GM19025 (cell line): ENCODE measurements at regions not wholly inside any gene's neighbourhood (a gene's known extent, or its start where the extent isn't known, plus 50 kb on each side); places are given as distances from the start of the nearest gene placed in this dataset.

ENCODE experiments used
- ATAC-seq: cut with Tn5 transposase; IDR thresholded peaks from one replicate; pipeline ENCODE4 v1.9.1; 2021; ENCODE audit warnings: mild to moderate bottlenecking, low read depth, moderate library complexity; ENCODE audit not compliant: unreplicated experiment

GRCh38 chr13:50585674-50586413 lies 257.6 kb downstream of the DLEU7 start:
- no peak for ATAC-seq

GRCh38 chr13:50586414-50587083 lies 256.9 kb downstream of the DLEU7 start:
- no peak for ATAC-seq

GRCh38 chr13:50587115-50587514 lies 256.4 kb downstream of the DLEU7 start:
- no peak for ATAC-seq

GRCh38 chr13:50587645-50588373 lies 255.7 kb downstream of the DLEU7 start:
- no peak for ATAC-seq

- ATAC-seq = no peak
Measured at GRCh38 chr13:50588491-50589130, 254.9 kb downstream of the DLEU7 start.

- ATAC-seq = no peak
Measured at GRCh38 chr13:50589139-50589538, 254.4 kb downstream of the DLEU7 start.

- no peak for ATAC-seq
Measured at GRCh38 chr13:50589651-50590054, 253.8 kb downstream of the DLEU7 start.

GRCh38 chr13:50592412-50593155 lies 250.9 kb downstream of the DLEU7 start:
- no peak for ATAC-seq

GRCh38 chr13:50593207-50593606 lies 250.3 kb downstream of the DLEU7 start:
- ATAC-seq = no peak

- peak; percentile 88 for ATAC-seq
Measured at GRCh38 chr13:50594276-50595051, 249.0 kb downstream of the DLEU7 start.

GRCh38 chr13:50595196-50595595 lies 248.3 kb downstream of the DLEU7 start:
- no peak for ATAC-seq

GRCh38 chr13:50596156-50596555 lies 247.3 kb downstream of the DLEU7 start:
- ATAC-seq = no peak

GRCh38 chr13:50596776-50597203 lies 246.7 kb downstream of the DLEU7 start:
- no peak for ATAC-seq

- peak; percentile 29 for ATAC-seq
Measured at GRCh38 chr13:50598338-50598737, 245.2 kb downstream of the DLEU7 start.

- ATAC-seq = no peak
Measured at GRCh38 chr13:50599046-50599445, 244.4 kb downstream of the DLEU7 start.

GRCh38 chr13:50599927-50600326 lies 243.6 kb downstream of the DLEU7 start:
- ATAC-seq = no peak

GRCh38 chr13:50608370-50608769 lies 235.1 kb downstream of the DLEU7 start:
- ATAC-seq = no peak

GRCh38 chr13:50609011-50609410 lies 234.5 kb downstream of the DLEU7 start:
- no peak for ATAC-seq

GRCh38 chr13:50610238-50610637 lies 233.3 kb downstream of the DLEU7 start:
- ATAC-seq = no peak
